HG02852 (cell line): ENCODE measurements at regions not wholly inside any gene's neighbourhood (a gene's known extent, or its start where the extent isn't known, plus 50 kb on each side); places are given as distances from the start of the nearest gene placed in this dataset.

Source experiments
- ATAC-seq: cut with Tn5 transposase; IDR thresholded peaks from one replicate; pipeline ENCODE4 v1.9.1; 2021; ENCODE audit warnings: mild to moderate bottlenecking, moderate library complexity; ENCODE audit not compliant: unreplicated experiment

DNA sequence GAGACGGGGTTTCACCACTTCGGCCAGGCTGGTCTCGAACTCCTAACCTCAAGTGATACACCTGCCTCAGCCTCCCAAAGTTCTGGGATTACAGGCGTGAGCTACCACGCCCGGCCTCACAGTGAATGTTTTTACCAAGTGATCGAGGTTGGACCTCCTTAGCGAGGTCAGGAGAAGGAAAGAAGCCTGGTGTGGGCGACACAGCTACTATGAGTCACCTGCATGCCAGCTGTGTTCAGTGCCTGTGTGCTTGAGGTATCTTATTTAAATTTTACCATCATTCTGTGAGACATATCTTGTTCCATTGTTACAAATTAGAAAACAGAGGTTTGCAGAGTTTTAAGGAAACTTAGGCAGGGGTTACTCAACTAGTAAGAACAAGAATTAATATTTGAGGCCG lies 174.8 kb upstream of the DYNLRB2 start:
- ATAC-seq, result no peak

DNA sequence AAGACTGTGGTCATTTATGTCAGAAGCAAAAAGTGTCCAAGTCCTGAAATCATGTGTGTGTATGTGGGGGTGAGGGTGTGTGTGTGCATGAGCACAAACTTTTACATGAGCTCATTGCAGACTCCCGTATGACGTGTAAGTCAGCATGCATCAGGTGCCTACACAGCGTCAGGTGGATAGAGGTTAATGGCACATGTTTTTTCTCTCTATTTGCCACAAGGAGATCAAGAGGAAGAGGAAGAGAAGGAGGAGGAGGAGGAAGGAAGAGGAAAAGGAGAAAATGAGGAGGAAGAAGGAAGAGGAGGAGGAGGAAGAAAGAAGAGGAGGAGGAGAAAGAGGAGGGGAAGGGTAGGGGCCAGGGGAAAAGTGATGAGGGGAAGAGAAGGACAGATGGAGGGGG lies 178.0 kb upstream of the DYNLRB2 start:
- ATAC-seq, result no peak

DNA sequence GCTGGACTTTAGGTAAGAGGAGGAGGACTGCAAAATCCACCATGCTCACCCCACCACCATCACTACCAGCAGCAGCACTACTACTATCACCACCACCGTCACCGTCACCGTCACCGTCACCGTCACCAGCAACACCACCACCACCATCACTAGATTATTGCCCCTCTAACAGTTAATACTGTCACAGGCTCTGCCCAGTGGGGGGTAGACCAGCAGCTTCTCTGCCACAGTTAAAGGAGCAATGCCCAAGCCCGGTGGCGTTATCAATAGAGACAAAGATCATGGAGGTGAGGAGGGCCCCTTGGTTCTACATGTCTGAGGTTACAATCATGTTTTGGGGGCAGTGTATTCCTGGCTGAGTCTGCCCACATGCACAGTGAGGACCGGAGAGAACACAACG lies 184.4 kb upstream of the DYNLRB2 start:
- no peak for ATAC-seq

DNA sequence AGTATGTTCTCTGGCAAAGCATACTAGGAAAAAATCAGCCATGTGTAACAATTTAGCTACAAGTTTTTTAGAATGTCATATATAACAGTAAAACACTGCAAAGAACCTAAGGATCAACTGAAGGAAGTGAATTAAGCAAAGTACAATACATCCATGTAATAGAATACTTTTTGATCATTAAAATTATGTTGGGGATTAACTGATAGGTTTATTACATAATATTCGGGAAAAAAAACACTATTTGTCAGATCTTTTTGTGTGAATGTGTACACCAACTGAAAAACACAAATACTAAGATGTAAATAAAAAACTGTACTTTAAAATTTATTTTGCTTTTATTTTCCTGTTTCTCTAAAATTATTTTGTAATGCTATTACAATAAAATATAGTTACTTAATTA lies 185.5 kb upstream of the DYNLRB2 start:
- no peak for ATAC-seq

DNA sequence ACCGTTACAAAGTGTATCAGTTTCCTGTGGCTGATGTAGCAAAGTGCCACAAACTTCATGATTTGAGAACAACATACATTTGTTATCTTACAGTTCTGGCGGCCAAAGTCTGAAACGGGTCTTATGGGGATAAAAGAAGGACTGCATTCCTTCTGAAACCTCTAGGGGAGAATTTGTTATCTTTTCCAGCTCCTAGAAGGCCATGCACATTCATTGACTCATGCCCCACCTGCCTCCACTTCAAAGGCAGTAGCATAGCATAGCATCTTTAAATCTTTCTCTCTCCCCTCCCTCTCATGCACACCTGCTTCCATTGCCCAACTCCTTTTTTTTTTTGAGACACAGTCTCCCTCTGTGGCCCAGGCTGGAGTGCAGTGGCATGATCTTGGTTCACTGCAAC lies 190.7 kb upstream of the DYNLRB2 start:
- no peak for ATAC-seq

DNA sequence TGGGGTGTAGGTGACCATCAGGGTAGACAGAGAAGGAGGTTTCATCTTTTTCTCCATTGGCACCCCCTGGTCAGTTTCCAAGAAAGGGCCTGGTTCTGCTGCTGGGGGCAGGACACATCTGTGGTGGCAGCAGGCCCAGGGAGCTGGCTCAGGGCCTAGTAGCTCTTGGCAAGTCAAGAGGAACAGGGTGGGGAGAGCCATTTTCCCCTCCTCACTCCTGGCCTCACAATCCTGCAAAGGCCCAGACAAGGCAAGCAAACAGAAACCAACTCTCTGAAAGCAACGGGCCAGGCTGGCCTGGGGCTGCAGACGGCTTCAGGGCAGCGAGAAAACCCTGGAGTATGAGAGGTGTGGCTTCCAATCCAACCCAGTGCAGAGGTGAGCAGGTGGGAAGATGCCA lies 192.9 kb upstream of the DYNLRB2 start:
- ATAC-seq, result no peak

DNA sequence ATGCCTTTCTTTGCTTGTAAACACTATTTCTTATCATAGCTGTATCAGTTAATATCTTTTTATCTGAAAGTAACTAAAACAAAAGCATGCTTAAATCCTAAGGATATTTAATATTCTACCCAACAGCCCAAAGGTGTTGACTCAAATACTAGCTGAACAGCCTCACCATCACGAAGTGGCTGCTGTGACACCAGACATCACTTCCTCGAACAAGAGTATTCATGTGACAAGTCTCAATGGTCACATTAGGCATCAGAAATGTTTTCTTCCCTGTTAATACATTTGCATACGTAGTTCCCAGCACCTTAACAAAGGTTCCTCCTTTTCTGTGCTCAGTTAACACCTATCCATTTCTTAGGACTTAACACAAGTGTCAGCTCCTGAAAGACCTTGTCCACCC lies 193.8 kb upstream of the DYNLRB2 start:
- ATAC-seq, result no peak

DNA sequence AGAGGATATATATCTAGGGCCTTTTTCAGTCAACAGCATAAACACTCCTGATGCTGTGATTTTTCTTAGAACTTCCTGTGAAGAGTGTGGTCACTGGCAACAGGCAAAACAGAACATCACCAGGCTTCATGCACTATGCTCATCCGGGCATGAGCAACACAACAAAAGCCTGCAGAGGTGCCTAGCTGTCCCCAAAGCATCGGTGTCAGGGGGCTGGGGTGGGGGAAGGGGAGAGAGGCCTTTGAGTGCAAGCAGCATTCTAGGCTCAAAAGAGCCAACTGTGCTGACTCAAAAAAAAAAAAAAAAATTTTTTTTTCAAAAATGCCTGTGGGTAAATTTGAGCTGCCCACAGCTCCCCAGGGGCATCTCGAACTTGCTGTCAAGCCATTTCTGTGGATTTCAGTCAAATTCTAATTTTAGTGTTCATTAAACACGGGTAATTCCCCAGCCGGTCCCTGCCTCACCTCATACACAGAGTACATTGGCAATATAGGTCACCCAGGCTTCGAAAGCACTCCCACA lies 194.6 kb upstream of the DYNLRB2 start:
- no peak for ATAC-seq

DNA sequence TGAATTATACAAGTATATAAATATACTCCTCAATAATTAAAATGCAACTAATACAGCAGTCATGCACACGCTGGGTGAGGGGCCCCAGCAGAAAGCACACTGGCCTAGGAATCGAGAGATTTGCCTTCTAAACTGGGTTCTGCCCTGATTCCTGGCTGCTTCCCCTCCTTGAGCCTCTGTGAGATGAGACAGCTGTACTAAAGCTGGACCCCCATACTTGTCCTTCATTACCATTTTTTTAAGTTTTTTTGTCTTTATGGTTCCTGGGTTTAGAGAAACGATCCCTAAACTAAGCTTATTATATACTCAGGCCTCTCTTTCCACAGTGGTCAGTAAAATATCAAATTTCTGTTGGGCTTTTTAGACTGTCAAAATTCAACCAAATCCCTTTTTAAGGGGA lies 195.1 kb upstream of the DYNLRB2 start:
- no peak for ATAC-seq

DNA sequence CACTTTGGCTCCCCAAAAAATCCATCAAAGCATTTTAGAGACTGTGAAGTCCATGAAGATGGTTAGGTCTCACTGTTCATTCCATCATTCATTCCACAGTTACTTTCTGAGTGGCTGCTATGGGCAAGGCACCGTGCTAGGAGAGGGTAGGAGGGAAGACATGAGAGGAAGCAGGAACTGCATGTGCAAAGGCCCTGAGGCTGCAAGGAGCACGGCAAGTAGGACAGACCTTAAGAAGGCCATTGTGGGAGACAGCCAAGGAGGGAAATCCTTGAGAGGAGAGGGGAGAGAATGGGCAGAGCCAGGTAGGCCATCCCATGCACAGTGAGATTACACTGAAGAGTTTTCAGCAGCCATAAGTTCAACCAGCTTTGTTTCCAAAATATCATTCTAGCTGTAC lies 196.2 kb upstream of the DYNLRB2 start:
- ATAC-seq, result no peak

DNA sequence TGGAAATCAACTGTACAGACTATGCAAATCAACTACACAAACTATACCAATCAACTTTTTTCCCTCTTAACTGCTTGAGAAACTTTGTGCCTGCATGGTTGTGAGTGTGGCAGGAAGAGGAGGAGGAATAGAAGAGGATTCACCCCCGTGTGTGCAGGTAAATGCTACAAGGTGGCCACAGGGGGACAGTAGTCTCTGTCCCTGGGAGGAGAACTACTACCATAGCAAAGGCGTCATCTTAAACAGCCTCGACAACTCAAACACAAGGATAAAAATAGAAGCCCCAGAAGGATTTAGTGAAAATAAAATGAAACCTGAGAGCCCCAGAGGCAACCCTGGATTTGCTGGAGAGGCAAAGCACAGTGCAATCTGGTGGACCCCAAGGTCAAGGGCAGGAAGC lies 199.5 kb upstream of the DYNLRB2 start:
- no peak for ATAC-seq

DNA sequence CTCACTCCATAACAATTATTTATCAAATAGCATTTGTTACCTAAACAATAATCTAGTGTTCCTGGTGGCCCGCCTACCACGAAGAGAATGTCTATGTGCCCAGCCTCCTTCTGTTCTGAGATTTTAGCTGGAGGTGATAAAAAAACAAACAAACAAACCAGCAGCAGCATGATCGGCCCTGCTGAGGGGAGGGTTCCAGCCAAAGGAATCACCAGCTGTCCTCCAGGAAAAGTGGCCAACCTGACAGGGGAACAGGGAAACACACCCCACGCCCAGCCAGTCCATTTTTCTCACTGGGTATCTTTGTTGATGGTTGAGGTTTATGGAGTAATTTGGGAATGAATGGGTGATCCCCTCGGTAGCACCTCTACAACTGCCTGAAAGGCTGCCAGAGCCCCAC lies 203.0 kb upstream of the DYNLRB2 start:
- ATAC-seq, result no peak

DNA sequence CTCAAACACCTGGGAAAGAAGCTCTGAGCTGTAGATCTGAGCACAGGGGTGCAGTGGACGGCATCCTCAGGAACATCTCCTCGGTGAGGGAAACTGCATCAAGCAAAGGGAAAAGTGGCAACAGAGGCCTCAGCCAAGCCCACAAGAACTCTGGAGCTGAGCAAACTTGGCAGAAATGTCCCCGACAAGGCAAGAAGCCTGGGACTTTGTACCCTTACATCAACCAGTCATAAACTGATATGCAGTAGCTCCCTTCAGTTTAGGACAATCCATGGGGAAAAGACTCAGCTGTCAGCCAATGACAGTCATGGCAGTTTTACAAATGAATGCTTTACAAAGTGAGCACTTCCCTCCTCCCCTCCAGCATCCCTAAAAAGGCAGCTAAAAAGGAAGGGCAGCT lies 210.0 kb upstream of the DYNLRB2 start:
- ATAC-seq, result no peak

DNA sequence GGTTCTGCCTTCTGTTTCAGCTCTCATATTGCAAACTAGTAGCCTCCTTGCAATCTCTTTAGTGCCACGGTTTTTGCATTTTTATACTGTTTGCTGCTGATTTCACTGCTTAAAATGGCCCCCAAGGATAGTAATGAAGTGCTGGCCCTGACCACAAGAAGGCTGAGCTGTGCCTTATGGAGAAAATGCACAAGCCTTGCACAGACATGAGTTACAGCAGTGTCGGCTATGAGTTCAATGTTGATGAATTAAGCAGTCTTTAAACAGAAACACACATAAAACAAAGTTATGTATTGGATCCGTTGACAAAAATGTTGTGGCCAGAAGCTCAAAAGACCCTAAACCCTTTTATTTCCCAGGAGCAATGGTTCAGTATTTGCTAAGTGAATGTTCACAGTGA lies 210.6 kb upstream of the DYNLRB2 start:
- no peak for ATAC-seq

DNA sequence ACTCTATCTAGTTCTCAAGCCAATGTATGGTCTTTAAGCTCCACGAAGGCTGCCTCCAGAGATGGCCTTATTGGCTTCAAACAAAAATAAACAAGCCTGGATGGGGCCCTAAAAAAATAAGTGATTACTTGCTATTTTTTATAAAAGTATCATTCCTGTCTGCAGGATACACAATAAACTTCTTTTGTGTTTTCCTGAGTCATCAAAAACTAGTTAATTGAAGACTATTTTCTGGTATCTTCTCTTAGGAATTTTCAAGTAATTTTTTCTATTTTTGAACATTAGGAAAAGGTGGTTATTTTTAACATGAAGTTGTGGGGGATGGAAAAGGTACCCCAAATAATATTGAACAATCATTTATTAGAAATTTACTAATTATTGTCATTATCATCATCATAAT lies 213.1 kb upstream of the DYNLRB2 start:
- no peak for ATAC-seq

DNA sequence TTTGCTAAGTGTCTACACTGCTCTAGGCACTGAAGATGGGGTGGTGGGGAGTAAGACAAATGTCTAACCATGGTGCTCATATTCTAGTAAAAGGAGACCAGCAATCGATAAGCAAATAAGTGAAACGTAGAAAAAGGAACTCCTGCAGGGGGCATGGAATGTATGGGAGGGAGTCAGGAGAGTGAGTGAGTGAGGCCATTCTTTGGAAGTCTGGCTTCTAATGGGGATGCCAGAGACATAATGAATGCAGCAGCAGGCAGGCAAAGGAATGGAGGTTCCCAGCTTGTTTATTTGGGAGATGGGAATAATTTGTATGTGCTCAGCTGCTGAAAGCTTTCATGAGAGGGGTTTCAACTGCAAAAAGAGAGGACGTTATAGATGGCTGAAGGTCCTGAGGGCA lies 216.4 kb upstream of the DYNLRB2 start:
- ATAC-seq, result no peak

DNA sequence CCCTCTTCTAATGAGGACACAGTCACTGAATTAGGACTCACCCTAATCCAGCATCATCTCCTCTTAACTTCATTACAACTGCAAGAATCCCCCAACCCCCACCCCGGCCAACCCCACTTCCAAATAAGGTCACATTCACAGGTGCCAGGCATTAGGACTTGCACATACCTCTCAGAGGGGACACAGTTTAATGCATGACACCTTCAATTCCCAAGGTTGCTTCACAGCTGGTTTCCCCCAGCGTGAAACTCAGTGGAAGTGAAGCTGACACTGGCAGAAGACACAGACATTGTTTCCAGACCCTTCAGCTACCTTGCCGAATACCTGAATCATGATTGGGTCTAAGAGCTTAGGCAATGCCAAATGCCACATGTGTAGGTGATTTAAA lies 217.0 kb upstream of the DYNLRB2 start:
- no peak for ATAC-seq

DNA sequence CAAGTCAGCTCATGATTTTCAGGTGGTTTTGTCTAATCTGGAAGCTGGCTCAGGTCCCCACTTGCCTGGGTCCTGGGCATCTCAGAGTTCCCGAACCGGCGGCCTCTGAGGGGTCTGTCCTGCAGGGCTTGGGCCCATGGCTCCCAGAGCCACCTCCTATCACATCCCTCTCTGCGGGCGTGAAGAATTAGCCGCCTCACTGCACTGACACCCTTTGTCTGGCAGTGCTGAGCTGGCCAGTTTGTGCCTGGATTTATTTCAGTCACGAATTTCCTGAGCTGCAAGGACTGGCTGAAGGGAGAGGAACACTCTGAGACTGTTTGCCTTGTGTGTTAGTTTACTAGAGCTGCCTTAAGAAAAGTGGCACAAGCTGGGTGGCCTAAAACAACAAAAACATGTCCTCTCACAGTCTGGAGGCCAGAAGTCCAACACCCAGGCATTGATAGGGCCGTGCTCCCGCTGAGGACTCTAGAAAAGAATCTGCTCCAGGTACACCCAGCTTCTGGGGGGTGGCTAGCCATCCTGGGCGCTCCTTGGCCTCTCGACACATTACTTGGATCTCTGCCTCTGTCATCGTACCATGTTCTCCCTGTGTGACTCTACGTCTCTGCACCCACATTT lies 217.5 kb upstream of the DYNLRB2 start:
- no peak for ATAC-seq

DNA sequence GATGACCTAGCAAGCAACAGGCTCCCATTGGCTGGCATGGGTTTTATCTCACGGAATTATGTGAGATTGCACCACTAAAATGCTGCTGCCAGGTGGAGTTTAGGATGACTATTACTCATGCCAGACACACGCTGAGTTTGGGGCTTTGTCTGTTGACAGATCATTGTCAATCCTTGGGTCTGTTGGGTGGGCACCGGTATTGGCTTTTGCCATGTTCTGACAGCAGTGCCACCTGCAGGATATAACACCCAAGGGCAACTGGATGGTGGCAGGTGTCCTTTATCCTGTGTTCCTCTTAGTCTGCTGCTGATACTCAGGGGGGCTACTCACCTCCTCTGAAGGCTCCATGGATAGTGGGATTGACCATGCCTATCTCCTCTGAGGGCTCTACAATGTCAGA lies 221.6 kb upstream of the DYNLRB2 start:
- no peak for ATAC-seq

DNA sequence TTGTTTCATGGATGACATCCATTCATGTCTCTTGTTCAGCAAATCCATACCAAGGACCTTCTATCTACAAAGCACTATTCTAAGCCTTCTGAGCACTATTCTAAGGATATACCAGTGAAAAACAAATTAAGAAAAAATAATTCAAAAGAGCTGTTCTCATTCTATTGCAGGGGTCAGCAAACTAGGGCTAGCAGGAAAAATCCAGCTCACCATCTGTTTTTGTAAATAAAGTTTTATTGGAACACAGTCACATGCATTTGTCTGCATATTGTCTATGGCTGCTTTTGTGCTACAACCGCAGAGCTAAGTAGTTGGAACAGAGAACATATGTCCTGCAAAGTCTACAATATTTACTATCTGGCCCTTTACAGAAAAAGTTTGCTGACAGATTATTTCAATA lies 222.7 kb upstream of the DYNLRB2 start:
- ATAC-seq, result no peak

DNA sequence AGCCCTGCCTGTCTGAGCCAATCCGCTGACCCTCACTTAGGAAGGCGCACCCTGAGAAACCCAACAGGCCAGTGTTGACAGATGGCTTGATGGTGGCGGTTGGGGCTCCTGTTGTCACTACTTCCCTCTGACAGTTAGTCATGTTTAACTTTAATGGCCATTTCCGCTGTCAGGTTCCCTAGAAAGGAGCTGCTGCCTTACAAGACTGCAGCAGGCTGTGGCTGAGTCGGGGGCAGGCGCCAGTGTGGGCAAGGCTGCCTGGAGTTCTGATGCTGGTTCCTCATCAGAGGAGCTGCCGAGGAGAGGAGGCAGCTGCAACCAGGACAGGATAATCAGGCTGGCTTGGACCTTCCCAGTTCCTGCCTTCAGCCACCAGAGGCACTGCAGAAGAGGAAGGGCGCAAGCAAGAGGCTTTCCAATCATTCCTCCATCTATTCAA lies 223.2 kb upstream of the DYNLRB2 start:
- no peak for ATAC-seq

DNA sequence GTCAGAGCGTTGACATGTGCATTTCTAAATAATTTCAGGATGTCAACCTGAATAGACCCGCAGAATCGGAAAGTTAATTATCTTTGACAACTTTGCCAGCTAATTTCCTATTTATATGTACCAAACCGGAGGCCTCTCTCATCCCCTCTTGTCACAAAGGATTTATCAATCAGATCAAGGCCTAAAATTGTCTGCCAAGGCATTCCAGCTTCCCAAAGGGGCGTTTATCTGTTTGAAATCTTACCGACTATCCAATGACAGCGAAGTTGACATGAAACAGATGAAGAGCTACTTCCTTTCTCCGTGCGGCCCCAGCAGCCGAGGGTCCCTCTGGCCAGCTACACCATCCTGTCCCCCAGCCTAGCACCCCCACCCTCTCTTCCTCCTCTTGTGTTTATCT lies 223.7 kb upstream of the DYNLRB2 start:
- ATAC-seq, result no peak

DNA sequence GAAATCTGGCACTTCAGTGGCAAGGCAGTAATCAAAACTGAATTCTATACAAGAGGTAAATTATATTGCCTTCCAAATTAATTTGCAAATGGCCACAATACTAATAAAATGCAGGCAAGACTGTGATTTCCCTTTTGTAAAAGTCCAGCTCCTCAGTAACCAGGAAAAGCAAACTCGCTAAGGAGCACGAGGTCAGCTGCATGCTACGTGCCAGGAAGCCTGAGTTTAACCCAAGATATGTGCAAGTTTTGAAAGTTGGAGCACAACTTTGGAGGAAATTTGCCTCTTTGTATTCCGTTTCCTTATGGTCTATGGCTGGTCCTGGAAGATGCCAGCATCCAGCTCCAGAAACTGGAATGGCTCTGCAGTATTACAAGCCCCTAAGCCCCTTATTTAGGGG lies 226.8 kb upstream of the DYNLRB2 start:
- ATAC-seq, result no peak
